ENCODE measurements at regions not wholly inside any gene's neighbourhood (a gene's known extent, or its start where the extent isn't known, plus 50 kb on each side); places are given as distances from the start of the nearest gene placed in this dataset.

DNA sequence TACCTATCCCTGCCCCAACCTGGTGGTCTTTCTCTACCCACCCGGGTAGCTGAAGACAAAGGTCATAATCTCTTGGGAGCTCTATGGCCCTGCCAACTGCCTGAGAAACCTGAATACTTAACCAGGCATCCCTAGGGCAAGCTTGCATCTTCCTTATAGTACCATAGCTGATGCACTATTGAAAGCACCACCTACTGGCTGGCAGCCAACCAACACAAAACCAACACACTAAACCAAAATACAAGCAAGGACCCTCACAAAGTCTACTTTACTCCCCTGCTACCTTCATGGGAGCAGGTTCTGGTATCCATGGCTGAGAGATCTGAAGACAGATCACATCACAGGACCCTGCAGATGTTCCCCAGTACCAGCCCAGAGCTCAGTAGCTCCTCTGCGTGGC lies 171.8 kb upstream of the TAS2R1 start:
- Histone ChIP-seq H3K9ac (ENCODE audit: insufficient read depth, low read depth, low read length) (no peak overlapping the region), H3K27ac (ENCODE audit: extremely low read length, insufficient read depth, low read length) (no peak overlapping the region), H4K20me1 (ENCODE audit: insufficient read depth, low read length) (no peaks in the 10 kb centered on the region), H3K4me2 (ENCODE audit: low read depth, low read length) (no peak overlapping the region), H3K27me3 (ENCODE audit: control insufficient read depth in 1 of 2, insufficient read depth in 2 of 2, low read length in 2 of 2) (no peaks in the 10 kb centered on the region), H3K4me3 (replicated peaks in 1 of 3; ENCODE audit: insufficient read depth in 1 of 3, low read depth in 2 of 3, low read length in 3 of 3) (no peak overlapping the region), H3K9me3 (ENCODE audit: low read length) (no peaks in the 10 kb centered on the region), H2AFZ (ENCODE audit: low read length) (no peak overlapping the region), H3K36me3 (replicated peaks in 1 of 2; ENCODE audit: control insufficient read depth in 1 of 2, insufficient read depth in 2 of 2, low read length in 2 of 2) (no peaks in the 10 kb centered on the region), H3K4me1 (ENCODE audit: insufficient read depth, low read length) (no peaks in the 10 kb centered on the region), H3K79me2 (ENCODE audit: insufficient read depth, low read length) (no peaks in the 10 kb centered on the region)
- DNase-seq (ENCODE audit: low spot score) = no peak
- FAIRE-seq = no peak
- TF ChIP-seq HINFP (CRISPR knock-in tag; IDR thresholded peaks at IDR 0.05; ENCODE audit: low read depth) = no peak
- TF ChIP-seq SIN3A (IDR thresholded peaks at IDR 0.05; ENCODE audit: borderline replicate concordance, low read depth, low read length) = no peak
- TF ChIP-seq, protein P1, sequence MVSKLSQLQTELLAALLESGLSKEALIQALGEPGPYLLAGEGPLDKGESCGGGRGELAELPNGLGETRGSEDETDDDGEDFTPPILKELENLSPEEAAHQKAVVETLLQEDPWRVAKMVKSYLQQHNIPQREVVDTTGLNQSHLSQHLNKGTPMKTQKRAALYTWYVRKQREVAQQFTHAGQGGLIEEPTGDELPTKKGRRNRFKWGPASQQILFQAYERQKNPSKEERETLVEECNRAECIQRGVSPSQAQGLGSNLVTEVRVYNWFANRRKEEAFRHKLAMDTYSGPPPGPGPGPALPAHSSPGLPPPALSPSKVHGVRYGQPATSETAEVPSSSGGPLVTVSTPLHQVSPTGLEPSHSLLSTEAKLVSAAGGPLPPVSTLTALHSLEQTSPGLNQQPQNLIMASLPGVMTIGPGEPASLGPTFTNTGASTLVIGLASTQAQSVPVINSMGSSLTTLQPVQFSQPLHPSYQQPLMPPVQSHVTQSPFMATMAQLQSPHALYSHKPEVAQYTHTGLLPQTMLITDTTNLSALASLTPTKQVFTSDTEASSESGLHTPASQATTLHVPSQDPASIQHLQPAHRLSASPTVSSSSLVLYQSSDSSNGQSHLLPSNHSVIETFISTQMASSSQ (IDR thresholded peaks at IDR 0.05; ENCODE audit: low read depth) = no peak
- TF ChIP-seq, protein P1 (CRISPR knock-in tag; IDR thresholded peaks at IDR 0.05; ENCODE audit: borderline replicate concordance) = no peak
- TF ChIP-seq ARID4A (CRISPR knock-in tag; IDR thresholded peaks at IDR 0.05; ENCODE audit: borderline replicate concordance) = no peak
- TF ChIP-seq ZNF557 (CRISPR knock-in tag; IDR thresholded peaks at IDR 0.05) = no peak
- TF ChIP-seq MAFK (conservative IDR thresholded peaks at IDR 0.05 in 1 of 2, IDR thresholded peaks at IDR 0.05 in 1 of 2; ENCODE audit: low read length in 2 of 2) = no peak
- intact Hi-C loops (cut with micrococcal nuclease; ENCODE audit: unreplicated experiment) (no loop called here), in situ Hi-C loops (cut with HindIII; ENCODE audit: extremely low pct_ligation_motif_present, low pct_unique_long_range_greater_than_20kb) (no loop called here)
- POLR2A ChIA-PET = no interaction called here
- WGBS (ENCODE audit: low lambda C conversion rate) = 0% methylated on average over 2 of the region's 2 CpGs
- no peak for ATAC-seq
- BruUV-seq (replicated peaks) = no TSS peak
- CTCF ChIA-PET (ENCODE audit: low intra/inter-chr PET ratio, low total read pairs) = no interaction called here
